ENCODE measurements at regions not wholly inside any gene's neighbourhood (a gene's known extent, or its start where the extent isn't known, plus 50 kb on each side); places are given as distances from the start of the nearest gene placed in this dataset.
A peak's percentile ranks its signal among the peaks of the same experiment; 100 is the strongest.
"Not testable (repeated sequence)": the region's sequence is repeated elsewhere in the genome, so short reads cannot be mapped to it uniquely, and the experiment has no call there.

GRCh38 chr21:34274001-34274400, 89.8 kb upstream of the KCNE2 start:
- DNase-seq: no peak

DNA sequence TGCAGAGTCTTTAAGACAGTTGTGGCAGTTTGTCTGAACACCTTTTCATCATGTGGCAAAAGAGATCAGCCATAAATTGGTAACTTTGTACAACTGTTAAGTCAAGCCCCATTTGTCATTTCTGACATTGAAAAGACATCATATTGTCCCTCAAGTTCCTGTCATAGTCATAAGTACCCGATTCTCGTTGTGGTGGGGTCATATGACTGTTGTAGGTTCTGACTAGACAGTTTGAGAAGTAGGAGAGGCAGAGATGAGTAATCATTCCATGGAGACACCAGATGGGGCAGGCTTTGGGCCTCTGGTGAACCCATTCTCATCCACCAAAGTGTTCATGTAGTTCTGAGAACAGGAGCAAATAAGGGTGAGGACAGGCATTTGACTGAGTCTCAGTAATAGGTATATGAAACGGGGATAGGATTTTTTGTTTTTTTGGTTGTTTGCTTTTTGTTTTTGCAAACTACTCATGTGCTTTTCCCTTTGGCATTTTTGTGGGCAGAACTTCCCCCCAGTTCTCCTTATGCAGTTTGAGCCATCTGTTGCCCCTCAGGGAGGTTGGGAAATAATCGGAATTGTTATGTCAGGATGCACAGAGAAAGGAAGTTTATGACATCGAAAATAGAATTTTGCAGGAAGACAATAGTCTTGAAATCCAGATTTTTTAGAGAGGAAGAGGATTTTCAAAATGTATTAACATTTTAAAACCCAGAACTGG, 86.9 kb upstream of the KCNE2 start:
- DNase-seq: no peak

DNA sequence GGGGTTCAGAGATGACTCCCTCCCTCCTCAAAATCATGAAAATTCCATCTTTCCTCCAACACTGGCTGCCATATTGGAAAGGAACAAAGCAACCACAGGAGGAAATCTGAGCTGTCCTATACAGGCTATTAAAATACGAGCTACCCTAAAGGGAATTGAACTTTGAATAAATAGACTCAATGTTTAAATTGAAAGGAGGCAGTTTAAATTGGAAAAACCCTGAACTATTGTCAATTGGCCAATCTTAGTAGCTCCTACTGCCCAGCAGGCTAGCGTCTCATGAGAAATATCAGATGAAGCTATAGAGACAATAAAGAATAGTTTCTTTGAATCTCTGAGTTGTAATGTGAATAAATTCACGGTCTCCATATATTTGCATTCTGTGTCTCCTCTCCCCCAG, 85.4 kb upstream of the KCNE2 start:
- DNase-seq: no peak

DNA sequence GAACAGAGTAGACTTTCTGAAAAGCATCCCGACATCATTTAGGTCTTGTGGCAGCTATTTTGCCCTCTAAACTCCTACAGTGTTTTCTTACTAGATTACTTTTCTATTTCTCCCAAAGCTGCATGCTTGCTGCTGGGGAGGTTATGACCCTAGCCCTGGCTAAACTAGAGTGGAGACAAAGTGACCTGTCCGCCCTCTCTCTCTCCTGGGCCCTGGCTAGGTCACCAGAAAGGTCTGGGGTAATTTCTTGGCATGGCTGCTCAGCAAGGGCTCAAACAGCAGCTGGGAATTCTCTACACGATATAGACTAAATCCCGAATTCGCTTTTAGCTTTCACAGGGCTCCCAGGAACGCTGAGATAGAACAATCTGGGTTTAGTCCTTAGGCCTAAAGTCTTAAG, 84.5 kb upstream of the KCNE2 start:
- no peak for DNase-seq

DNA sequence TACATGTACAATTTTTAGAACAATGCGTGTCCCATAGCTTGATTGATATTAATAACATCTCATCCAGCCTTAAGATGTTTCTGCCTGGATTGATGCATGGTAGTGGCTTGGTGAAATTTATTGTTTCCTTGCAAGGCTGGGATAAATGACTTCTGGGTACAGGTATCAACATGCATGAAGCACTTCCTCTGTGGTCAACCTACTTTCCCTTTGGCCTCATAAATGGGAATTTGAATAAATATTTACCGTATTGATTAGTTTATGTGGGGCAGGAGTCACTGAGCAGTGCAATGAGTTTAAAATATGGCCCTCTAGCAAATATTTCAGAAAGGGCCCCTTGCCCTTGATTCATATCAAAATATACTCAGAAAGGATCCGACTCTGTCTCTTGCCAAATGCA, 83.9 kb upstream of the KCNE2 start:
- no peak for DNase-seq

DNA sequence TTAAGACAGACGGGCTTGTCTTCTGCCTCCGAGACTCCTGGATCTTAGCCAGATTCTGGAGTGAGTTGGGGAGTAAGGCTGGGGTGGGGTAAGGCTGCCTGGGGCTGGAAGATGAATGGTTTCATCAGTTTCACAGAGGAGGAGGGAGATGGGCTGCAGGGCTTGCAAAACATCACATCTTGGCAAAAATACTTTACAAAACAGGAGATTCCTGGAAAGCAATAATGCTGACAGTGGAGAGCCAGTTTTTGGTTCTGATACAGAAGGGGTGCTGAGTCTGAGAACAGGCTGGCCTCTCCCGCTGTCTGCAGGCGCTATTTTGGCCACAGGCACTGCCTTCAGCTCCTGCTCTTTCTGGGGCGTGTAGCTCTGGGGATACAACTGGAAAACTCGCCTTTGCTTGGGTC, 83.4 kb upstream of the KCNE2 start:
- DNase-seq: no peak

DNA sequence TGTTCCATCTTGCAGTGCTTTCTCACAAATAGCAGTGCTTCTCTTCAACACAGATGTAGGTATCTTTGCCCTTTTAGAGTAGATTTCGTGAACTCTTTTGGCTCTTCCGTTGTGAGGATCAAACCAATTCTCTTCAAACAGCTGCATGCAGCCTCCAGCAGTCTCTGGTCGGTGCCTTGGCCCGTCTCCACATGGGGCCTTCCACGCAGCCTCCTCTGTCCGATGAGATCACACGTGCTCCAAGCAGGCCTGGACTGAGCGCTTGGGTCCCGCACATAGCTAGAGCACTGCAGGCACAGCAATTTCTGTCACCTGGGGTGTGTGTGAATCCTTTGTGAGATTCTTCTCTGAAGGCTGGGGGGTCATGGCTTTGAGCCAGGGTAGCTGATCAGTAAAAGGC, 82.8 kb upstream of the KCNE2 start:
- DNase-seq: no peak

DNA sequence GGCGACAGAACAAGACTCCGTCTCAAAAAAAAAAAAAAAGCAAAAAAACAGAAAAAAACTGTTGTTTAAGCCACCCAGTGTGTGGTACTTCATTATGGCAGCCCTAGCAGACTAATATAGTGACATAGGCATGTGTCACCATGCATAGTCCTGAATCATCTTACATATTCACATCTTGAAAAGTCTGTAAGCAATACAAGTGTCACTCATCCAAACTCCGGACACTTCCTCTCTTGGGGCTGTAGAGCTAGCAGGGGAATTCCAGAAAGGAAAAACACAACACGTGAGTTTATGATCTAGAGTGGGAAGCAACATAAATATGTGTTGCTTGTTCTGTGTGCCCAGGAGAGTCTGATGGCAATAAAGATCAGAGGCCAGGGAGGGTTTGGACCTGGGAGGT, 81.6 kb upstream of the KCNE2 start:
- DNase-seq: peak; percentile 7

GRCh38 chr21:34284666-34285065, 79.1 kb upstream of the KCNE2 start:
- no peak for DNase-seq

DNA sequence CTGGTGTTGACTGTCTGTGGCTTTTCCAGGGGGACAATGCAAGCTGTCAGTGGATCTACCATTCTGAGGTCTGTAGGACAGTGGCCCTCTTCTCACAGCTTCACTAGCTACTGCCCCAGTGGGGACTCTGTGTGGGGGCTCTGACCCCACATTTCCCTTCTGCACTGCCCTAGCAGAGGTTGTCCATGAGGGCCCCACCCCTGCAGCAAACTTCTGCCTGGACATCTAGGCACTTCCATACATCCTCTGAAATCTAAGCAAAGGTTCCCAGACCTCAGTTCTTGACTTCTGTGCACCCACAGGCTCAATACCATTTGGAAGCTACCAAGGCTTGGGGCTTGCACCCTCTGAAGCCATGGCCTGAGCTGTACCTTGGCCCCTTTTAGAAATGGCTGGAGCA, 75.8 kb upstream of the KCNE2 start:
- DNase-seq: not testable (repeated sequence)

GRCh38 chr21:34289856-34290255, 74.0 kb upstream of the KCNE2 start:
- DNase-seq: no peak

DNA sequence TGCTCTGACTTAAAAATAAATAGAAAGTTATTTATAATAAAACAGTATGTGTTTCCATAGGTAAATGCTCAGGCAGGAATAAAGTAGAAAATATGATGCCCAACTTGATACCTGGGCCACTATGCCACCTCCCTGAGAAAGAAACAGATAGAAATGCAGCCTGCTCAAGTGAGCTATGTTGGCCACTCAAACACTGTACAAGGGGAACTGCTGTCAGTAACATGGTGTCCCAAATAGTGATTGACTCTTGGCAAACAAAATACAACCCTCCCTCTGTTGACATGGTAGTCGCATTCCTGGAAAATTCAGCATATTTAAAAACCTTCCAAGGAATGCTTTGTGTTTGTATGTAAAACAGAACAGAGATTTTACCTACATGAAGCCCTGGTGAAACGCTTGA, 66.9 kb upstream of the KCNE2 start:
- DNase-seq: no peak

GRCh38 chr21:34298534-34299167, 65.2 kb upstream of the KCNE2 start:
- DNase-seq: no peak

- DNase-seq: no peak
These were observed 64.7 kb upstream of the KCNE2 start for GRCh38 chr21:34299168-34299539.

- no peak for DNase-seq
These were observed 61.3 kb upstream of the KCNE2 start for GRCh38 chr21:34302521-34302920.

DNA sequence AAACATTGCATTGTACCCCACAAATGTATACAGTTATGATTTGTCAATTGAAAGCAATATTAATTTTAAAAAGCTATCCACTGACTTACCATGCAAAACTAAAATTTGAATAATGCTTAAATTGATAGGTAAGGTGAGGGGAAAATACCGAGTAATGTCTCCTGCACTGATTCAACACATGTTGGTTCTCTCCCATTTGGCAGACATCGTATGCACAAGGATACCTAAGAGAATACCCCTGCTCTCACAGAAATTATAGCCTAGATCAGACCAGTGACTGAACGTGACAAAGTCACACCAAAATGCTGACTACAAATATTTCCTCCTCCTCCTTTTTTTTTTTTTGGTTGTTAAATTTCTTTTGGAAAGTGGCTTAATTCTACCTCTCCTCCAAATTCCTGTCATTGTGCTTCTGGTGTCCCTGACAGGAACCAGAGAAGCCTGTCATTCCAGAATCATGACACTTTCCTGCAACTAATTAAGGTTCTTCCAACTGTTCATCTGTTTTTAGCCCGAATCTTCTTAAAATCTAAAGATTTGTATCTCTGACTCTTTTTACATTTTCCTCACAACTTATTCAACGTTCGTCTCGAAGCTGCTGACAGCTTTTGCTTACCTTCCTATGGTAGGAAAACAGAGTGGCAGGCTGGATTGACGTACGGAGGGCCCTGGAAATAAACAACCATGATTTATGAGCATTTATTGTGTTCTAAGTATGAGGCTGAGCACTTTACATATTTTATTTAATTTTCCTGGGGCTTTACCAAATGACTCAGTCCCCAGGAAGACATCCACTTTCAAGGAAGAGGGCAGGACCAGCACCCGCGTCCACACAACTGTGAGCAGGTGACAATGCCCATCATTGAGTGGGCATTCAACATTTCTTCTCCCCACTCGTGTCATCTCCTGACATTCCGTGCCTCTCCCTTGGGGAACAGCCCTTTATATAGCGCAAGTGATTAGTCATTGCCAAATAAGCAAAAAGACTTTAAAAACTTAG, 57.9 kb upstream of the KCNE2 start:
- no peak for DNase-seq

DNA sequence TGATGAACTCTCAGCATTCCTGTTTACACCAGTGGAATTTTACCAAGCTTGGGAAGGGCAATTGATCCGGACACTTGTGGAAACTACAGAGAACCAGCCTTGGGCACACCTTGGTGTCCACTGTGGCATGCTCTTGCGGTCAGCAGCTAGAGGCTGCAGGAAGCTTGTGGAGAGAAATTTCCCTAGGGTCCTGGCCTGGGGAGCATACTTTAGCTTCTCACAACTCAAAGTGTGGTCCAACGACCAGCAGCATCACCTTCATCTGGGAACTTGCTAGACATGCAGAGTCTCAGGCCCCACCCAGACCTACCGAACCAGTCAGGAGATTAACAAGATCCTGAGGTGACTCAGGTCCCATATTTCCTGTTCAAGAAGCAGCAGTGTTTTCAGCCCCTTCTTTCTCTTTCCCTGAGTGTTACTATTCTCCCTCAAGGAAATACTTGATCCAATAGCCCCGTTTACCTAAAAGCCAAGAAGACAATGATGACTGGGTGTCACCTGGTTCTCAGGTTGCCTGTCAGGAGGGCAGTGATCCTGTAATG, 55.7 kb upstream of the KCNE2 start:
- DNase-seq: no peak

DNA sequence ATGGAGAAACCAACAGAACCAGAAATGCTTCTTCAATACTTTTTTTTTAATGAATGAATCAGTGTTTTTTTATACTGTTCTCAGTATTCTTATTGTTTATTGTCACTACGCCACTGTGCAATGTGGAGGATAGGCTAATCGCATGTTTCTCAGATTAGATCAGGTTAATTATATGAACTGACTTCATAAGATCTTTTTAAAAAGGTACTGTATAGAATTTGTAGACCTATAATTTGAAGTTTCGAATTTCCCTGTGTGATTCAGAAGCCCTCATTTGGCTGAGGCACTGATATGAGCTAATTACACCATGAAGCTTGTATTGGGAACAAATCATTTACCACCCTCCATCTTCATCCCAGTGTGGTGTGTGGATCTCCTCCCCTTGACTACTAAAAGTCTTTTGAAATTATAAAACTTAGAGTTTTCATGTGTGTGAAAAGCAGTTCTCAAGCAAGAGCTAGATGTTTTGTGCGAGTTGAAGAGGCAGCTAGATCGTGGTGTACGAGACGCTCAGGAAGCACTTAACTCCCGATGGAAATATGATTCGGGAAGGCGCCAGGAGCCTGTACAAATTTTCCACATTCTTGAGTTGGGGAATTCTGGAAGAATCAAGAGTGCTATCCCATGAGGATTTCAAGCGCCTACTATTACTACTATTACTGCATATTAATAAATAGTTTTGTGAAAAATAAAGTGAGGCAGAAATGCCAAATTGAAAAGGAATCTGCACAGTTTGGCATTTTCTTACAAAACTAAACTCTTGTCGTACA, 52.1 kb upstream of the KCNE2 start:
- no peak for DNase-seq

GRCh38 chr21:34313116-34313515, 50.7 kb upstream of the KCNE2 start:
- no peak for DNase-seq
